DND-41 (cell line): ENCODE measurements at regions not wholly inside any gene's neighbourhood (a gene's known extent, or its start where the extent isn't known, plus 50 kb on each side); places are given as distances from the start of the nearest gene placed in this dataset.

Experiments used
- ATAC-seq: fragments of 200-7000 bp; cut with Tn5 transposase; 3 replicates; pipeline ENCODE4 v1.9.1; 2021; ENCODE audit warnings: low read depth; ENCODE audit not compliant: insufficient read depth
- DNase-seq: peaks from one replicate; pipeline ENCODE4 v3.0.0-alpha.2; 2020
- H2AFZ ChIP-seq: 2 replicates; pipeline ENCODE4 v1.6.0; 2012; ENCODE audit warnings: low read depth, low read length
- H3K27ac ChIP-seq: 2 replicates; pipeline ENCODE4 v1.5.1; 2012; ENCODE audit warnings: low read length, inconsistent platforms
- H3K27me3 ChIP-seq: fragments of 200-600 bp; sonication (generic); 2 replicates; pipeline ENCODE4 v1.6.0; 2012; ENCODE audit warnings: low read length, mild to moderate bottlenecking, inconsistent platforms; ENCODE audit not compliant: insufficient read depth, poor library complexity
- H3K36me3 ChIP-seq: 2 replicates; pipeline ENCODE4 v1.5.1; 2012; ENCODE audit warnings: low read length, inconsistent platforms; ENCODE audit not compliant: insufficient read depth
- H3K4me1 ChIP-seq: 2 replicates; pipeline ENCODE4 v1.5.1; 2012; ENCODE audit warnings: mild to moderate bottlenecking, low read length; ENCODE audit not compliant: insufficient read depth
- H3K4me2 ChIP-seq: 2 replicates; pipeline ENCODE4 v1.6.0; 2012; ENCODE audit warnings: mild to moderate bottlenecking, moderate library complexity, low read length, inconsistent platforms; ENCODE audit not compliant: insufficient read depth
- H3K4me3 ChIP-seq, 2 experiments: fragments of 200-600 bp in 1 of 2; shearing (Covaris generic) in 1 of 2; 2 replicates each; pipeline ENCODE4 v1.5.1; 2012 to 2016; ENCODE audit warnings: inconsistent platforms in 2 of 2, low read length in 2 of 2, mild to moderate bottlenecking in 2 of 2, low read depth in 1 of 2, moderate library complexity in 1 of 2
- H3K79me2 ChIP-seq: 2 replicates; pipeline ENCODE4 v1.6.0; 2012; ENCODE audit warnings: low read length, inconsistent platforms; ENCODE audit not compliant: insufficient read depth
- H3K9ac ChIP-seq: 2 replicates; pipeline ENCODE4 v1.6.0; 2012; ENCODE audit warnings: low read depth, mild to moderate bottlenecking, inconsistent platforms, low read length, moderate library complexity
- H3K9me3 ChIP-seq: 2 replicates; pipeline ENCODE4 v1.5.1; 2012; ENCODE audit warnings: low read length, moderate library complexity, mild to moderate bottlenecking, inconsistent platforms; ENCODE audit not compliant: insufficient read depth, severe bottlenecking
- H4K20me1 ChIP-seq: 2 replicates; pipeline ENCODE4 v1.6.0; 2012; ENCODE audit warnings: low read length; ENCODE audit not compliant: insufficient read depth
- EZH2 ChIP-seq: IDR thresholded peaks from 3 replicates; pipeline ENCODE4 v1.6.1; 2012; ENCODE audit warnings: borderline replicate concordance, low read depth, mild to moderate bottlenecking, moderate library complexity, low read length, inconsistent platforms; ENCODE audit not compliant: severe bottlenecking
- TF ChIP-seq, protein P1 (sequence below): IDR thresholded peaks from 2 replicates; pipeline ENCODE4 v1.5.1; 2012; ENCODE audit warnings: borderline replicate concordance, low read length, moderate library complexity, mild to moderate bottlenecking; ENCODE audit not compliant: poor library complexity, severe bottlenecking; ENCODE audit errors: extremely low read depth

DNA sequence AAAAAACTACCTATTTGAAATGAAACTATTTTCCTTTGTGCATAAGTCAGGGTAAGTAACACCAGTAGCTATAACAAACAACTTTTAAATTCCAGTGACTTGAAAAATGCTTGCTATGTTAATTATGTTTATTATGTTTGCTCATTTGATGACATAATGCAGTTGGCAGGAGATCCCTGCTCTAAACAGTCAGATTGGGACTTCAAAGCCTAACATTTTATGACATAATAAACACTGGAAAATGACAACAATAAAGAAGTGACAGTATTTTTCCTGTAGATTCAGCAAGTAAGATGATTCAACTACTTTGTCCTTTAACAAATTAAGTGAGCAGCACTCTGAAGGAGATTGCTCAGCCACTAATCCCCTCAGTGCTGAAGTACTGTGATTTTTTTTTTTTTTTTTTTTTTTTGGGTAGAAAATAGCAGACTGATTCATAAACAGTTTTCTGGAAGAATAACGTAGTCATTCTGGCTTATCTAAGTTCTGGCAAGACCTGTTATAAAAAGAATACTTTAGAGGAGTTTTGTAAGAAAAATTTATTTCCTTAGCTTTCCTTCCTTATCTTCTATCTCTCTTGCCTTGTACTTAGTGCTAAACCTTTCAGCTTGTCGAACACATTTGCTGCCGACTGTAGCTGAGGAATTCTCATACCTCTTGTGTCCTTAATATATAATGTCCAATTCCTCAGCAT is 207.2 kb downstream of the PTGER3 start:
- Histone ChIP-seq H3K4me1 (no peaks in the 10 kb centered on the region), H3K27ac (no peak overlapping the region), H4K20me1 (no peaks in the 10 kb centered on the region), H3K36me3 (no peaks in the 10 kb centered on the region), H3K27me3 (no peaks in the 10 kb centered on the region), H3K9ac (no peak overlapping the region), H3K4me3 (no peak overlapping the region), H3K4me2 (no peak overlapping the region), H2AFZ (no peak overlapping the region), H3K79me2 (no peaks in the 10 kb centered on the region), H3K9me3 (no peaks in the 10 kb centered on the region)
- DNase-seq (no peak), ATAC-seq (no peak)
- TF ChIP-seq, protein P1, sequence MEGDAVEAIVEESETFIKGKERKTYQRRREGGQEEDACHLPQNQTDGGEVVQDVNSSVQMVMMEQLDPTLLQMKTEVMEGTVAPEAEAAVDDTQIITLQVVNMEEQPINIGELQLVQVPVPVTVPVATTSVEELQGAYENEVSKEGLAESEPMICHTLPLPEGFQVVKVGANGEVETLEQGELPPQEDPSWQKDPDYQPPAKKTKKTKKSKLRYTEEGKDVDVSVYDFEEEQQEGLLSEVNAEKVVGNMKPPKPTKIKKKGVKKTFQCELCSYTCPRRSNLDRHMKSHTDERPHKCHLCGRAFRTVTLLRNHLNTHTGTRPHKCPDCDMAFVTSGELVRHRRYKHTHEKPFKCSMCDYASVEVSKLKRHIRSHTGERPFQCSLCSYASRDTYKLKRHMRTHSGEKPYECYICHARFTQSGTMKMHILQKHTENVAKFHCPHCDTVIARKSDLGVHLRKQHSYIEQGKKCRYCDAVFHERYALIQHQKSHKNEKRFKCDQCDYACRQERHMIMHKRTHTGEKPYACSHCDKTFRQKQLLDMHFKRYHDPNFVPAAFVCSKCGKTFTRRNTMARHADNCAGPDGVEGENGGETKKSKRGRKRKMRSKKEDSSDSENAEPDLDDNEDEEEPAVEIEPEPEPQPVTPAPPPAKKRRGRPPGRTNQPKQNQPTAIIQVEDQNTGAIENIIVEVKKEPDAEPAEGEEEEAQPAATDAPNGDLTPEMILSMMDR: no peak
- TF ChIP-seq EZH2: no peak

DNA sequence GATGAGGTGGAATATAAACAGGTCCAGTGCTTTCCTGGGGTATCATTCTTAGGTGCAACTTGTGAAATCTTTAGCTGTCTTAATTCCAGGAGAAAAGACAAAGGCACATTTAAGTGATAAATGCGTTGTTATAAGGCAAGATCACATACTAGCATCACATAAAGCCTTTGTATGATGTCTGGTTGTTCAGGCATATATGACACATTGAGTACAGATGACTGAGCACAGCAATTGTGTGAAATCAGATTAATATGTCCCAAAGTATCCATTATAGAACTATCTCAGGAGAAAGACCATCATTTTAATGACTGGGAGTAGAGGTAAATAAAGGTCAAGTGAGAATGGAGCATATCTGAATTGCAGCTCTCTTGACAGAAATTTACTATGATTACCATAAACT is 205.1 kb downstream of the PTGER3 start:
- Histone ChIP-seq H2AFZ (no peak overlapping the region), H3K36me3 (no peaks in the 10 kb centered on the region), H3K4me3 (no peak overlapping the region), H4K20me1 (no peaks in the 10 kb centered on the region), H3K9ac (no peak overlapping the region), H3K4me1 (no peaks in the 10 kb centered on the region), H3K79me2 (no peaks in the 10 kb centered on the region), H3K27ac (no peak overlapping the region), H3K4me2 (no peak overlapping the region), H3K27me3 (no peaks in the 10 kb centered on the region), H3K9me3 (no peaks in the 10 kb centered on the region)
- no peak for DNase-seq
- TF ChIP-seq, protein P1: no peak
- no peak for TF ChIP-seq EZH2
- no peak for ATAC-seq

DNA sequence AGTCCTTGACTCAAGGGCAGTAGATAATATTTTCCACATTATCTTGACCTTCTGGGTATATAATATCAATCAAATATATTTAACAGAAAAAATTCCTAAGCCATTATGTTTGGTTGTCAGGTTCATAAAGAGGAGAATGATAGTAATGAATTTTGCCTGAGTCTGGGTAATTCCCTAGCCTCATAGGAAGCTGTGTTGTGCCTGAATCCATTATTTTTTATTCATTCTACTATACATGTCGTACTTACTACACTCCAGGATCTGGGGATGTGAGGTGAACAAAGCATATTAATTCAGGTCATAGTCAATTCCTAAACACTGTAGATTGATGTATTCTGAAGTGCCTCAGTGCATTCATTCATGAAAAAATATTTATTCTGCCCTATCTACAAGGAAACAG is 204.2 kb downstream of the PTGER3 start:
- H2AFZ ChIP-seq: no peak overlapping the region
- no peaks in the 10 kb centered on the region for H3K4me1 ChIP-seq
- DNase-seq (no peak), ATAC-seq (no peak)
- no peak overlapping the region for H3K4me3 ChIP-seq
- H3K36me3 ChIP-seq: no peaks in the 10 kb centered on the region
- H3K27me3 ChIP-seq: no peaks in the 10 kb centered on the region
- H3K9ac ChIP-seq: no peak overlapping the region
- no peak overlapping the region for H3K4me2 ChIP-seq
- H3K27ac ChIP-seq: no peak overlapping the region
- H4K20me1 ChIP-seq: no peaks in the 10 kb centered on the region
- no peaks in the 10 kb centered on the region for H3K9me3 ChIP-seq
- no peak for TF ChIP-seq EZH2
- TF ChIP-seq, protein P1: no peak
- H3K79me2 ChIP-seq: no peaks in the 10 kb centered on the region
